ENCODE measurements at regions not wholly inside any gene's neighbourhood (a gene's known extent, or its start where the extent isn't known, plus 50 kb on each side); places are given as distances from the start of the nearest gene placed in this dataset.

DNA sequence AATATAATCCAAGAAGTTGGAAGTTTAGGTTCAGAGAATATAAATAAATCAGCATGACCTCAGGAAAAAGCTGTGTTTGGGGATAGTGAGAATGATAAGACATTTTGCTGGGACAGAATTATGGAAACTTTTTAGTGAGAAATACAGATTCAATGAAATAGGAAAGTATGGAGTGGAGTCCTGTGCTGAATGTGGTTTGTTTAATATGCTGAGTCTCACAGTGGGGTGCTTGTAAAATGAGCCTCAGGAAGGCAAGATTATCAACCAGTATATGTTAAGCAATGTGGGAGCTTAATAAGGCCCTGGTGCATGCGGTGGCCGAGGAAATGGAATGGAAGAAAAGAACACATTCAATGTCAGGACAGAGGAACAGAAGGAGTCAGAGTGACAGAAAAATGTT lies 1554.7 kb upstream of the TENM3 start:
- no peak overlapping the region for H3K4me3 ChIP-seq
- 87% methylated on average over 2 of the region's 2 CpGs for WGBS

DNA sequence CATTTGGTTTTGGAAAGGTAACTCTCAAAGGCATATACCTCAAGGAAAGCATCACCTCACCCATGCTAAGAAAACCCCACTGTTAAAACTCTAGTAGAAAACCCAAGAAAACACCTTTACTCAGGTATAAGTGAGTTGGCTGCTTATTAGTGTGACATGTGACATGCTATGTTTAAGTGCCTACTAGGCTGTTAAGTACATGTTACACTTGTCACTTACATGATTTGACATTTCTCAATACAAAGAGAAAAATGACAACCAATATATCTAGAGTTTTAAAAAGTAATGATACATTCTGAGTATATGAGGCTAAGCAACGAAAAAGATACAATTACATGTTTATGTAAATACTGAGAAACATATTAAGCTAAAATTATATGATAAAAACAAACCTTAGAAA lies 1548.3 kb upstream of the TENM3 start:
- no peak overlapping the region for H3K27ac ChIP-seq
- no peak for DNase-seq (ENCODE audit: low spot score in 2 of 2)
- no peaks in the 10 kb centered on the region for H3K9me3 ChIP-seq
- H3K36me3 ChIP-seq = no peaks in the 10 kb centered on the region
- H3K4me1 ChIP-seq = no peaks in the 10 kb centered on the region
- 68% methylated on average over 1 of the region's 1 CpG for WGBS
- no peak for TF ChIP-seq EP300 (IDR thresholded peaks at IDR 0.05)
- no peak for TF ChIP-seq POLR2AphosphoS5 (IDR thresholded peaks at IDR 0.05)
- TF ChIP-seq, protein P1, sequence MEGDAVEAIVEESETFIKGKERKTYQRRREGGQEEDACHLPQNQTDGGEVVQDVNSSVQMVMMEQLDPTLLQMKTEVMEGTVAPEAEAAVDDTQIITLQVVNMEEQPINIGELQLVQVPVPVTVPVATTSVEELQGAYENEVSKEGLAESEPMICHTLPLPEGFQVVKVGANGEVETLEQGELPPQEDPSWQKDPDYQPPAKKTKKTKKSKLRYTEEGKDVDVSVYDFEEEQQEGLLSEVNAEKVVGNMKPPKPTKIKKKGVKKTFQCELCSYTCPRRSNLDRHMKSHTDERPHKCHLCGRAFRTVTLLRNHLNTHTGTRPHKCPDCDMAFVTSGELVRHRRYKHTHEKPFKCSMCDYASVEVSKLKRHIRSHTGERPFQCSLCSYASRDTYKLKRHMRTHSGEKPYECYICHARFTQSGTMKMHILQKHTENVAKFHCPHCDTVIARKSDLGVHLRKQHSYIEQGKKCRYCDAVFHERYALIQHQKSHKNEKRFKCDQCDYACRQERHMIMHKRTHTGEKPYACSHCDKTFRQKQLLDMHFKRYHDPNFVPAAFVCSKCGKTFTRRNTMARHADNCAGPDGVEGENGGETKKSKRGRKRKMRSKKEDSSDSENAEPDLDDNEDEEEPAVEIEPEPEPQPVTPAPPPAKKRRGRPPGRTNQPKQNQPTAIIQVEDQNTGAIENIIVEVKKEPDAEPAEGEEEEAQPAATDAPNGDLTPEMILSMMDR (IDR thresholded peaks at IDR 0.05) = no peak
- TF ChIP-seq POLR2A (IDR thresholded peaks at IDR 0.05) = no peak
- H3K4me3 ChIP-seq = no peak overlapping the region
- no peaks in the 10 kb centered on the region for H3K27me3 ChIP-seq

More for the DNA sequence above, 1554.7 kb upstream of the TENM3 start:
- Histone ChIP-seq H3K36me3 (no peaks in the 10 kb centered on the region), H3K4me1 (no peaks in the 10 kb centered on the region), H3K27me3 (no peaks in the 10 kb centered on the region), H3K9me3 (no peaks in the 10 kb centered on the region), H3K27ac (no peak overlapping the region)
- no peak for DNase-seq (ENCODE audit: low spot score in 2 of 2)
- TF ChIP-seq, protein P1 (IDR thresholded peaks at IDR 0.05) = no peak
- TF ChIP-seq POLR2AphosphoS5 (IDR thresholded peaks at IDR 0.05) (no peak), EP300 (IDR thresholded peaks at IDR 0.05) (no peak), POLR2A (IDR thresholded peaks at IDR 0.05) (no peak)

GRCh38 chr4:180695851-180696250 lies 1547.4 kb upstream of the TENM3 start:
- no peaks in the 10 kb centered on the region for H3K4me1 ChIP-seq
- no peak for TF ChIP-seq EP300 (IDR thresholded peaks at IDR 0.05)
- TF ChIP-seq, protein P1 (IDR thresholded peaks at IDR 0.05) = no peak
- no peak for TF ChIP-seq POLR2AphosphoS5 (IDR thresholded peaks at IDR 0.05)
- no peak for TF ChIP-seq POLR2A (IDR thresholded peaks at IDR 0.05)
- WGBS = 50% methylated on average over 1 of the region's 1 CpG
- no peaks in the 10 kb centered on the region for H3K9me3 ChIP-seq
- no peak overlapping the region for H3K27ac ChIP-seq
- DNase-seq (ENCODE audit: low spot score in 2 of 2) = no peak
- H3K36me3 ChIP-seq = no peaks in the 10 kb centered on the region
- H3K27me3 ChIP-seq = no peaks in the 10 kb centered on the region
- no peak overlapping the region for H3K4me3 ChIP-seq

GRCh38 chr4:180696460-180697092 lies 1546.6 kb upstream of the TENM3 start:
- no peak for DNase-seq (ENCODE audit: low spot score in 2 of 2)
- no peak for TF ChIP-seq POLR2A (IDR thresholded peaks at IDR 0.05)
- TF ChIP-seq, protein P1 (IDR thresholded peaks at IDR 0.05) = no peak
- no peak for TF ChIP-seq POLR2AphosphoS5 (IDR thresholded peaks at IDR 0.05)

GRCh38 chr4:180698550-180699195 lies 1544.5 kb upstream of the TENM3 start:
- Histone ChIP-seq H3K4me1 (no peaks in the 10 kb centered on the region), H3K4me3 (no peak overlapping the region), H3K9me3 (no peaks in the 10 kb centered on the region), H3K36me3 (no peaks in the 10 kb centered on the region), H3K27ac (no peak overlapping the region), H3K27me3 (no peaks in the 10 kb centered on the region)
- TF ChIP-seq POLR2AphosphoS5 (IDR thresholded peaks at IDR 0.05) (no peak), EP300 (IDR thresholded peaks at IDR 0.05) (no peak), POLR2A (IDR thresholded peaks at IDR 0.05) (no peak)
- TF ChIP-seq, protein P1 (IDR thresholded peaks at IDR 0.05) = no peak
- WGBS = 81% methylated on average over 12 of the region's 12 CpGs
- no peak for DNase-seq (ENCODE audit: low spot score in 2 of 2)

More at GRCh38 chr4:180696460-180697092, 1546.6 kb upstream of the TENM3 start:
- Histone ChIP-seq H3K9me3 (no peaks in the 10 kb centered on the region), H3K4me3 (no peak overlapping the region), H3K4me1 (no peaks in the 10 kb centered on the region), H3K27me3 (no peaks in the 10 kb centered on the region), H3K27ac (no peak overlapping the region), H3K36me3 (no peaks in the 10 kb centered on the region)
- WGBS = 47% methylated on average over 3 of the region's 3 CpGs
